Endothelial cell of umbilical vein (primary cell): ENCODE measurements at regions not wholly inside any gene's neighbourhood (a gene's known extent, or its start where the extent isn't known, plus 50 kb on each side); places are given as distances from the start of the nearest gene placed in this dataset.

ENCODE experiments used
- BruUV-seq: library from RNA; stranded (reverse); fragments of 400-500 nt; replicated peaks from 2 replicates; lab custom pipeline; 2021; lab: Mats Ljungman, UMichigan
- CTCF ChIA-PET: fragments of 300-600, 350-600 bp; sonication (Branson Sonifier 250); formaldehyde crosslinking; loops from one replicate; lab custom pipeline; 2021; ENCODE audit warnings: antibody characterized with exemption, inconsistent platforms; lab: Charles Lee
- POLR2A ChIA-PET: fragments of 300-600, 350-600 bp; sonication (Branson Sonifier 250); formaldehyde crosslinking; loops from one replicate; lab custom pipeline; 2021; ENCODE audit warnings: antibody characterized with exemption, inconsistent platforms; lab: Charles Lee
- DNase-seq: peaks from one replicate; pipeline ENCODE4 v3.0.0-alpha.2; 2011; ENCODE audit warnings: low read depth, low spot score
- FAIRE-seq: peaks from 2 replicates; lab custom pipeline; 2011; peaks lifted over from hg19 to GRCh38; lab: Jason Lieb, UNC
- H2AFZ ChIP-seq: 2 replicates; pipeline ENCODE4 v1.6.0; 2012; ENCODE audit warnings: low read depth, low read length, control low read depth, inconsistent platforms
- H3K27ac ChIP-seq: 2 replicates; pipeline ENCODE4 v1.5.1; 2011; ENCODE audit warnings: low read depth, mild to moderate bottlenecking, control low read depth, low read length, moderate library complexity; ENCODE audit not compliant: insufficient read depth
- H3K27me3 ChIP-seq, 2 experiments: 2 replicates each; pipeline versions ENCODE4 v1.6.0 to v1.6.1; 2011; ENCODE audit warnings: low read length in 2 of 2, mixed read lengths in 1 of 2; ENCODE audit not compliant: control insufficient read depth in 2 of 2, insufficient read depth in 2 of 2
- H3K36me3 ChIP-seq, 2 experiments: 2 replicates in 1 of 2; 3 replicates in 1 of 2; pipeline ENCODE4 v1.5.1; 2011; ENCODE audit warnings: low read length in 2 of 2, mild to moderate bottlenecking in 1 of 2, moderate library complexity in 1 of 2; ENCODE audit not compliant: control insufficient read depth in 2 of 2, insufficient read depth in 2 of 2; ENCODE audit errors: extremely low read depth in 1 of 2
- H3K4me1 ChIP-seq: 3 replicates; pipeline ENCODE4 v1.5.1; 2011; ENCODE audit warnings: mild to moderate bottlenecking, low read length; ENCODE audit not compliant: control insufficient read depth, insufficient read depth; ENCODE audit errors: extremely low read depth
- H3K4me2 ChIP-seq: 2 replicates; pipeline ENCODE4 v1.6.1; 2011; ENCODE audit warnings: low read length, control low read depth, mixed read lengths; ENCODE audit not compliant: insufficient read depth
- H3K4me3 ChIP-seq, 3 experiments: fragments of 200-600 bp in 1 of 3; sonication (generic), shearing (Covaris generic) in 1 of 3; replicated peaks in 1 of 3; 2 replicates each; pipeline ENCODE4 v1.5.1; 2011 to 2016; ENCODE audit warnings: control low read depth in 3 of 3, low read length in 3 of 3, mild to moderate bottlenecking in 2 of 3, inconsistent platforms in 1 of 3, low read depth in 1 of 3, moderate library complexity in 1 of 3; ENCODE audit not compliant: insufficient read depth in 1 of 3
- H3K79me2 ChIP-seq: 2 replicates; pipeline ENCODE4 v1.6.0; 2012; ENCODE audit warnings: low read length, inconsistent platforms; ENCODE audit not compliant: control insufficient read depth, insufficient read depth
- H3K9ac ChIP-seq: replicated peaks from 2 replicates; pipeline ENCODE3; 2011; ENCODE audit warnings: low read length, control low read depth; ENCODE audit not compliant: insufficient read depth; ENCODE audit errors: extremely low read depth
- H3K9me1 ChIP-seq: replicated peaks from 3 replicates; pipeline ENCODE4 v1.6.0; 2011; ENCODE audit warnings: mild to moderate bottlenecking, low read length; ENCODE audit not compliant: control insufficient read depth, insufficient read depth; ENCODE audit errors: extremely low read depth
- H3K9me3 ChIP-seq: replicated peaks from 2 replicates; pipeline ENCODE4 v1.5.1; 2012; ENCODE audit warnings: low read length, inconsistent platforms; ENCODE audit not compliant: control insufficient read depth, insufficient read depth
- H4K20me1 ChIP-seq: replicated peaks from 2 replicates; pipeline ENCODE3; 2011; ENCODE audit warnings: mild to moderate bottlenecking, low read length; ENCODE audit not compliant: control insufficient read depth, insufficient read depth; ENCODE audit errors: extremely low read depth
- CTCF ChIP-seq, 2 donors: IDR thresholded peaks; 1 replicate in 1 of 2; 2 replicates in 1 of 2; pipeline ENCODE4 v1.5.1; 2011; ENCODE audit warnings: low read length in 2 of 2, mild to moderate bottlenecking in 2 of 2, moderate library complexity in 2 of 2, control low read depth in 1 of 2, inconsistent platforms in 1 of 2, low read depth in 1 of 2; ENCODE audit not compliant: insufficient read depth in 1 of 2; ENCODE audit errors: extremely low read depth in 1 of 2
- EZH2 ChIP-seq: IDR thresholded peaks from 2 replicates; pipeline ENCODE4 v1.6.1; 2012; ENCODE audit warnings: borderline replicate concordance, low read depth, mild to moderate bottlenecking, moderate library complexity, low read length, inconsistent platforms; ENCODE audit not compliant: severe bottlenecking
- FOS ChIP-seq: IDR thresholded peaks from 2 replicates; pipeline ENCODE4 v1.6.1; 2011; ENCODE audit warnings: mild to moderate bottlenecking, low read length, moderate library complexity, borderline replicate concordance; ENCODE audit not compliant: insufficient read depth
- GATA2 ChIP-seq: IDR thresholded peaks from 2 replicates; pipeline ENCODE4 v1.7.0; 2011; ENCODE audit warnings: low read depth, mild to moderate bottlenecking, moderate library complexity, mixed read lengths, low read length; ENCODE audit not compliant: insufficient read length, insufficient read depth
- JUN ChIP-seq: IDR thresholded peaks from 2 replicates; pipeline ENCODE4 v1.6.1; 2011; ENCODE audit warnings: borderline replicate concordance, low read depth; ENCODE audit not compliant: insufficient read length, insufficient read depth
- MAX ChIP-seq: IDR thresholded peaks from 2 replicates; pipeline ENCODE4 v1.6.1; 2011; ENCODE audit not compliant: insufficient read depth, insufficient read length
- MYC ChIP-seq: IDR thresholded peaks from one replicate; pipeline ENCODE4 v1.6.1; 2011; ENCODE audit warnings: mild to moderate bottlenecking, low read depth, low read length
- POLR2A ChIP-seq: IDR thresholded peaks from 2 replicates; pipeline ENCODE4 v1.6.1; 2012; ENCODE audit warnings: low read depth, mild to moderate bottlenecking, control low read depth, low read length
- POLR2AphosphoS5 ChIP-seq: IDR thresholded peaks from 2 replicates; pipeline ENCODE4 v1.6.1; 2012; ENCODE audit warnings: low read depth, mild to moderate bottlenecking, control low read depth, low read length, moderate library complexity; ENCODE audit not compliant: insufficient read depth
- dilution Hi-C: fragments of 300-500 bp; cut with MboI; formaldehyde crosslinking; loops from one replicate; pipeline ENCODE4 v1.15.0; 2019; ENCODE audit warnings: low sequenced_read_pairs; ENCODE audit not compliant: extremely low pct_ligation_motif_present
- intact Hi-C: fragments of 100-400 bp; cut with micrococcal nuclease; formaldehyde crosslinking; loops from one replicate; pipeline ENCODE4 v1.10.0; 2022

GRCh38 chr4:176575141-176575730 lies 217.5 kb downstream of the VEGFC start:
- Histone ChIP-seq H3K9me3 (no peaks in the 10 kb centered on the region), H3K4me2 (no peak overlapping the region), H3K79me2 (no peaks in the 10 kb centered on the region), H3K4me3 (no peak overlapping the region), H3K27me3 (peaks cover 5 to 9% of the 10 kb centered on the region in 2 experiments), H3K9ac (no peak overlapping the region), H3K36me3 (no peaks in the 10 kb centered on the region), H3K9me1 (no peaks in the 10 kb centered on the region), H3K27ac (no peak overlapping the region), H2AFZ (no peak overlapping the region), H4K20me1 (no peaks in the 10 kb centered on the region), H3K4me1 (no peaks in the 10 kb centered on the region)
- dilution Hi-C loops (no loop called here), intact Hi-C loops (no loop called here)
- BruUV-seq = no TSS peak
- no peak for TF ChIP-seq FOS
- TF ChIP-seq MYC = no peak
- TF ChIP-seq EZH2 = no peak
- no peak for TF ChIP-seq GATA2
- no peak for TF ChIP-seq POLR2AphosphoS5
- no peak for TF ChIP-seq JUN
- no peak for TF ChIP-seq CTCF (IDR thresholded peaks at IDR 0.05; ENCODE audit: extremely low read depth in 1 of 2, insufficient read depth in 1 of 2, low read depth in 1 of 2, low read length in 2 of 2)
- no peak for TF ChIP-seq MAX
- no peak for TF ChIP-seq POLR2A
- no peak for DNase-seq
- CTCF ChIA-PET = no interaction called here
- no peak for FAIRE-seq
- POLR2A ChIA-PET = no interaction called here
